Sciatic nerve (tissue), 2 donors: ENCODE measurements at regions not wholly inside any gene's neighbourhood (a gene's known extent, or its start where the extent isn't known, plus 50 kb on each side); places are given as distances from the start of the nearest gene placed in this dataset.
"Not testable (repeated sequence)": the region's sequence is repeated elsewhere in the genome, so short reads cannot be mapped to it uniquely, and the experiment has no call there.

Source experiments
- ATAC-seq: fragments of 200-7000 bp; cut with Tn5 transposase; one replicate; pipeline ENCODE4 v1.9.1; 2020; ENCODE audit warnings: mild to moderate bottlenecking, moderate library complexity
- DNase-seq: peaks from one replicate; pipeline ENCODE4 v3.0.0-alpha.2; 2020; ENCODE audit warnings: low spot score
- intact Hi-C: fragments of 100-400 bp; cut with DNase I; formaldehyde crosslinking; loops from one replicate; pipeline ENCODE4 v1.14.2; 2022
- donor health status: DM: no; HTN: no; CAD: no.
- donor health status: DM: no; HTN: no; CAD: no.

DNA sequence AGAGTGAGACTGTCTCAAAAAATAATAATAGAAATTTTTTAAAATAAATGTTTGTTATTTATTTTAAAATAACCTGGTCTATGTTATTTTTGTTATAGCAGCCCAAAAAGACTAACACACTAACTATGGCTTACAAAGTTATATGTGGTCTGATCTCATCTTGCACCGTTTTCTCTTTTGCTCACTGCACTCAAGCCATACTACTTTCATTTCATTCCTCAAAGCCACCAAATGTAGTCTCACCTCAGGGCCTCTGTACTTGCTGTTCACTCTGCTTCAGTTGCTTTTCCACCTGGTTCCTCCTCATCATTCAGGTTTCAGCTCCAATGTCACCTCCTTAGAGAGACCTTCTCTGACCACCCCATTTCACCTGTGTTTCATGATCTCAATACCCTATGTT lies 55.2 kb upstream of the MDM1 start:
- intact Hi-C loops: no loop called here
- no peak for DNase-seq
- no peak for ATAC-seq

DNA sequence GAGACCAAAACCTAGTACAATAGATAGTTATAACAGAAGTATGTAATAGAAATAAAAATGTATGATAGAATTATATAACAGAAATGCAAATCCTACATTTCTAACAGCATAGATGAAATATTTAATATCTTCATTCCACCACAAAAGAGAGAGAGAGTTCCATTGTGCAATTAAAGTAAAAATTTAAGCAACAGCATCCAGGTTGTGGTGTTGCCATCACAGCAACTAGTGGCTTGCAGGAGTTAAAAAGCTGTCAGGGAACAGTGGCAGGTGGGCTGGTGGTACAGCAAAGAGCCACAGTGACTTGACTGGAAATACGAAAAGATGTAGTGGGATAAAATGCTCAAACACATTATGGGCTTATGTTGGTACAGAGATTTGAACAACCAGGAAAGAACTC lies 57.1 kb upstream of the MDM1 start:
- ATAC-seq (no peak), DNase-seq (no peak)
- intact Hi-C loops: no loop called here

DNA sequence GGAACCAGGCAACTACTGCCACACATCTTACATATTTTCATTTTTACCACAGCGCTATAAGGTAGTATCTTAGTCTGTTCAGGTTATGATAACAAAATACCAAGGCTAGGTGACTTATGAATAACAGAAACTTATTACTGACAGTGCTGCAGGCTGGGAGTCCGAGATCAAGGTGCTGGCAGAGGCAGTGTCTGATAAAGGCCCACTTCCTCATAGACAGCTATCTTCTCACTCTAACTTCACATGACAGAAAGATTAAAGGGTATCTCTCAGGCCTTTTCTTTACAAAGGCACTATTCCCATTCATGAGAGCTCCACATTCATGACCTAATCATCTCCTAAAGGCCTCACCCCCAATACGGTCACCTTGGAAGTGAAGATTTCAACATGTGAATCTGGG lies 59.8 kb upstream of the MDM1 start:
- intact Hi-C loops: no loop called here
- ATAC-seq (no peak), DNase-seq (no peak)

GRCh38 chr12:68392376-68392775 lies 60.2 kb upstream of the MDM1 start:
- DNase-seq (no peak), ATAC-seq (no peak)
- intact Hi-C loops: no loop called here

GRCh38 chr12:68393417-68393816 lies 61.3 kb upstream of the MDM1 start:
- DNase-seq (no peak), ATAC-seq (no peak)
- intact Hi-C loops: no loop called here

DNA sequence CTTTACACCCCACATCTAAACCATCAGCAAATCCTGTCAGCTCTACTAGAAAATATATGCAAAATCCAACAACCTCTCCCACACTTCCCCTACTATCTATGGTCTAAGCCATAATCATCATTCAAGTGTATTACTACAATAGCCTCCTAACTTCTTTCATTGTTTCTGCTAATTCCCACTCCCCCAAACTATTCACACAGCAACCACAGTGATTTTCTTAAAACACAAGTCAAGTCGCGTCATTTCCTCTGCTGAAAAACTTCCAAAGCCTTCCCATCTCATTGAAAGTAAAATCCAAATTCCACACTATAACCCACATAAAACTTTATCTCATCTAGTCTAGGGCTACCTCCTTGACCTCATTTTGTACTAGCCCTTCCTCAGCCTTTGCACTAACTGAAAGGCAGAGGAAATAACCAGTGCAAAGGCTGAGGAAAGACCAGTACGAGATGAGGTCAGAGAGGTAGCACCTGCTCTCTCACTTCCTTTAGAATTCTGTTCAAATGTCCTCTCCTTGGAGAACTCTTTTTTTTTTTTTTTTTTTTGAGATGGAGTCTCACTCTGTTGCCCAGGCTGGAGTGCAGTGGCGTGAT lies 65.5 kb upstream of the MDM1 start:
- no peak for ATAC-seq
- intact Hi-C loops: no loop called here
- no peak for DNase-seq

DNA sequence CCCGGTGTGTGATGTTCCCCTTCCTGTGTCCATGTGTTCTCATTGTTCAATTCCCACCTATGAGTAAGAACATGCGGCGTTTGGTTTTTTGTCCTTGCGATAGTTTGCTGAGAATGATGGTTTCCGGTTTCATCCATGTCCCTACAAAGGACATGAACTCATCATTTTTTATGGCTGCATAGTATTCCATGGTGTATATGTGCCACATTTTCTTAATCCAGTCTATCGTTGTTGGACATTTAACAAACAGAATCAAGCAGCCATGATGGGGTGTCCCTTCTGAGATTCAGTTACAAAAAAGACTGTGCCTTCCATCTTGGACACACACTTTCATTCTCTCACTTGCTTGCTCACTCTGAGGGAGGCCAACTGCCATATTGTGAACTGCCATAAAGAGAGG lies 66.5 kb upstream of the MDM1 start:
- intact Hi-C loops, ATAC-seq, DNase-seq: not testable (repeated sequence)

- no peak for DNase-seq
- ATAC-seq: peak; percentile 76
- intact Hi-C loops: no loop called here
Measured at GRCh38 chr12:68400226-68400829, 68.2 kb upstream of the MDM1 start.

- no peak for DNase-seq
- ATAC-seq: no peak
- intact Hi-C loops: no loop called here
Measured at GRCh38 chr12:68402422-68402821, 70.3 kb upstream of the MDM1 start.

GRCh38 chr12:68403296-68403695 lies 71.1 kb upstream of the MDM1 start:
- no peak for DNase-seq
- no peak for ATAC-seq
- intact Hi-C loops: no loop called here

DNA sequence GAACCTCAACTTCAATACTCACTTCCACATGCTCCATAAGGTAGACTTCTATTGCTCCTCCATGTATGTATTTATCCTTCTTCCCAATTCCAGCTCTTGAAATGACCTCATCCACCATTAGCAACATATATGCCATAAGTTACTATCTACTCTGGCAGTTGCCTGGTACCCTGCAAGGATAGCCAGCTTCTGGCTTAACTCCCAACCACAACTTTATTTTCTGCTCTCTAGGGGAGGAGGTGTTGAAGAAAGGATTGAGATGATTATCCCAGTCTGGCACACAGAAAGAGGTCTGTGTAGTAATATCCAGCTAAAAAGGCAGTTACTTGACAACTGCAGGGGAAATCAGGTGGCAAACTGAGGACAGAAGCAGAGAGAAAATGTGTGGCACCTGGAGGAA lies 71.5 kb upstream of the MDM1 start:
- DNase-seq (no peak), ATAC-seq (no peak)
- intact Hi-C loops: no loop called here

GRCh38 chr12:68405343-68405781 lies 73.2 kb upstream of the MDM1 start:
- intact Hi-C loops: no loop called here
- DNase-seq (no peak), ATAC-seq (peak; percentile 49)

GRCh38 chr12:68406134-68406576 lies 74.0 kb upstream of the MDM1 start:
- ATAC-seq (peak; percentile 98), DNase-seq (peak; percentile 93)
- intact Hi-C loops: no loop called here

- ATAC-seq (no peak), DNase-seq (no peak)
- intact Hi-C loops: no loop called here
Measured at GRCh38 chr12:68406911-68407310, 74.7 kb upstream of the MDM1 start.

DNA sequence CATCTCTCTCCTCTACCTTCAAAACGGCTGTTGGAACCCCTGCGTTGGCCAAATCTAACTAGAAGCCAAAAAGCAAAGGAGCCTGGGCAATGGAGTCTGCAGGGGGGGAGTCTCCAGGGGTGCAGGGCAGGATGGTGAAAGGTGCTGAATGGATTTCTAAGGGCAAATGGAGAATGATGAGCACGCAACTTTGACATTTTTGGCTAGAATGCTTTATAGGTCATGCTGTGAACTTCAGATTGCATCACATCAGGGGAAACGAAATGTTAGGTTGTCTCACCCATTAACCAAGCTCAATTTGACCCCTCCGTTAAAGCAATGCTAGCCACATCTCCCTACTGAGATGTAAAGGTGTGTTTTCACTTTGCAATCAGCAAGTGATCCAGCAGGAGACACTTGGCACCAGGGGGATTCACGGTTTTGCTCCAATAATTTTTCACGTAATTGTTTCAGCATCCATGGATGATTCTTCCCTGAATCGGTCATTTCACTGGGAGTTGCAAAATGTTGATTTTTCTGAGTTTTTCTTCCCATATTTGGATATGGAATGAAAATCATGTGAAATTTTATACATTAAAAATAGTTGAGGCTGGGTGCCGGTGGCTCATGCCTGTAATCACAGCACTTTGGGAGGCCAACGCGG lies 78.0 kb upstream of the MDM1 start:
- DNase-seq (no peak), ATAC-seq (no peak)
- intact Hi-C loops: no loop called here

GRCh38 chr12:68411371-68411770 lies 79.2 kb upstream of the MDM1 start:
- DNase-seq (no peak), ATAC-seq (no peak)
- intact Hi-C loops: no loop called here

GRCh38 chr12:68414988-68415387 lies 82.8 kb upstream of the MDM1 start:
- intact Hi-C loops: no loop called here
- ATAC-seq (no peak), DNase-seq (no peak)

- DNase-seq (no peak), ATAC-seq (no peak)
- intact Hi-C loops: no loop called here
Measured at GRCh38 chr12:68416350-68416749, 84.2 kb upstream of the MDM1 start.

DNA sequence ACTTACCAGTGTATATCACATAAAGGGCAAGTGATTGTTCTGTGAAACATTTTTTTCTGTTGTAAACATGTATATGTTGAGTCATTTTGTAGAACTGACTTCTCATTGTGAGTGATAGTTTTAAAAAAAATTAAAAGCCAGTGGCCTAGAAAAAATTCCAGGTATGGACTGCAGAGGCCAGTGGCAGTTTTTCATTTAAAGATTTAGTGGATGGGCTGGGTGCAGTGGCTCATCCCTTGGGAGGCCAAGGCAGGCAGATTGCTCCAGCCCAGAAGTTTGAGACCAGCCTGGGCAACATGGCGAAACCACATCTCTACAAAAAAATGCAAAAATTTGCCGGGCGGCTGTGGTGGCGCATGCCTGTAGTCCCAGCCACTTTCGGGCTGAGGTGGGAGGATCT lies 84.7 kb upstream of the MDM1 start:
- intact Hi-C loops: no loop called here
- ATAC-seq: no peak
- no peak for DNase-seq

DNA sequence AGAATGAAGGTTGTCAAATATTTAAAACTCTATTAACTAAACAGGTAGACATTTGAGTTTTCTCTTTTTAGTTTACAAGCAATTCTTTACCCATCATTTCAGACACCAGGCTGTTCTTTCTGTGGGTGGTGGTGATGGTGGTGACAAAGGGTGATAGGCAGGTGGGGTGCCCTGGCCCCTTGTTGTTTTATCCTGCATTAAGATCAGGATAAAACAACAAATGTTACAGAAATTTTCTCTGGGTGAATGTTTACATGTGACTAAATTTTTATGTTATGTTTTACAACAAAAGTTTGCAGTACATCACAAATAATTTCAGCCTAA lies 85.9 kb upstream of the MDM1 start:
- intact Hi-C loops: no loop called here
- DNase-seq: no peak
- no peak for ATAC-seq
